Keratinocyte (primary cell): ENCODE measurements at regions not wholly inside any gene's neighbourhood (a gene's known extent, or its start where the extent isn't known, plus 50 kb on each side); places are given as distances from the start of the nearest gene placed in this dataset.

Experiments used
- CTCF ChIP-seq, 3 experiments: IDR thresholded peaks in 1 of 3; conservative IDR thresholded peaks in 1 of 3; optimal IDR thresholded peaks in 1 of 3; 2 replicates in 2 of 3; 3 replicates in 1 of 3; pipeline versions ENCODE3 to v1.5.1; 2011; ENCODE audit warnings: low read length in 3 of 3, mild to moderate bottlenecking in 3 of 3, moderate library complexity in 2 of 3, control low read depth in 1 of 3, inconsistent platforms in 1 of 3; ENCODE audit not compliant: insufficient read depth in 2 of 3; ENCODE audit errors: extremely low read depth in 1 of 3
- EZH2 ChIP-seq: IDR thresholded peaks from one replicate; pipeline ENCODE4 v1.6.1; 2012; ENCODE audit warnings: inconsistent platforms, mild to moderate bottlenecking, low read length, moderate library complexity

GRCh38 chr10:65811931-65812525, 1113.8 kb upstream of the LRRTM3 start:
- no peak for TF ChIP-seq CTCF (optimal IDR thresholded peaks at IDR 0.05 in 1 of 3, IDR thresholded peaks at IDR 0.05 in 1 of 3, conservative IDR thresholded peaks at IDR 0.05 in 1 of 3; ENCODE audit: extremely low read depth in 1 of 3, insufficient read depth in 2 of 3, low read length in 3 of 3)
- TF ChIP-seq EZH2: no peak
